ENCODE measurements at regions not wholly inside any gene's neighbourhood (a gene's known extent, or its start where the extent isn't known, plus 50 kb on each side); places are given as distances from the start of the nearest gene placed in this dataset.

DNA sequence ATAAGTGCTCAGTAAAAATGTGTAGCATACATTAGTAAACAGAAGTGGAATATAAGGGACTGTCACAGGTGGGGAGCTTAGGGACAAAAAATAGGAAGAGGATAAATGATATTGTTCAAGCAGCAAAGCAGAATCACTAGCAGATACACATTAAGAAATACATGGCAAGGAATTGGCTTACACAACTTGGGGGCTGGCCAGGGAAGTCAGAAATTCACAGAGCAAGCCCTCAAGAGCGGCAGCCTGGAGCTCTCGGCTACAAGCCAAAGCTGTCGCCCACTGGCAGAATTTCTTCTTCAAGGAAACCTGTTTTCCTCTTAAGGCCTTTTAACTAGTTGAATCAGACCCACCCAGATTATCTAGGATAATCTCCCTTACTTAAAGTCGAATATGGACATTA is 73.0 kb upstream of the SMIM23 start:
- Histone ChIP-seq H3K79me2 (ENCODE audit: insufficient read depth, low read depth, low read length) (no peaks in the 10 kb centered on the region), H3K4me3 (ENCODE audit: low read depth, low read length, poor library complexity, severe bottlenecking) (no peak overlapping the region), H3K36me3 (ENCODE audit: insufficient read depth, low read length) (no peaks in the 10 kb centered on the region), H3K27ac (ENCODE audit: low read depth, low read length, poor library complexity, severe bottlenecking) (no peak overlapping the region), H3K4me1 (ENCODE audit: insufficient read depth, low read length, poor library complexity, severe bottlenecking) (no peaks in the 10 kb centered on the region), H2AFZ (ENCODE audit: low read length) (no peak overlapping the region), H3K9me2 (ENCODE audit: insufficient read depth, low read length) (no peaks in the 10 kb centered on the region), H3K9me3 (ENCODE audit: low read length) (no peaks in the 10 kb centered on the region), H4K20me1 (ENCODE audit: insufficient read depth, low read length) (no peaks in the 10 kb centered on the region), H3K4me2 (ENCODE audit: low read length) (no peak overlapping the region)
- TF ChIP-seq EZH2phosphoT487 (IDR thresholded peaks at IDR 0.05; ENCODE audit: borderline replicate concordance, low read depth, low read length) = no peak
- TF ChIP-seq, protein P1, sequence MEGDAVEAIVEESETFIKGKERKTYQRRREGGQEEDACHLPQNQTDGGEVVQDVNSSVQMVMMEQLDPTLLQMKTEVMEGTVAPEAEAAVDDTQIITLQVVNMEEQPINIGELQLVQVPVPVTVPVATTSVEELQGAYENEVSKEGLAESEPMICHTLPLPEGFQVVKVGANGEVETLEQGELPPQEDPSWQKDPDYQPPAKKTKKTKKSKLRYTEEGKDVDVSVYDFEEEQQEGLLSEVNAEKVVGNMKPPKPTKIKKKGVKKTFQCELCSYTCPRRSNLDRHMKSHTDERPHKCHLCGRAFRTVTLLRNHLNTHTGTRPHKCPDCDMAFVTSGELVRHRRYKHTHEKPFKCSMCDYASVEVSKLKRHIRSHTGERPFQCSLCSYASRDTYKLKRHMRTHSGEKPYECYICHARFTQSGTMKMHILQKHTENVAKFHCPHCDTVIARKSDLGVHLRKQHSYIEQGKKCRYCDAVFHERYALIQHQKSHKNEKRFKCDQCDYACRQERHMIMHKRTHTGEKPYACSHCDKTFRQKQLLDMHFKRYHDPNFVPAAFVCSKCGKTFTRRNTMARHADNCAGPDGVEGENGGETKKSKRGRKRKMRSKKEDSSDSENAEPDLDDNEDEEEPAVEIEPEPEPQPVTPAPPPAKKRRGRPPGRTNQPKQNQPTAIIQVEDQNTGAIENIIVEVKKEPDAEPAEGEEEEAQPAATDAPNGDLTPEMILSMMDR (conservative IDR thresholded peaks at IDR 0.05; ENCODE audit: low read length) = no peak
- CTCF ChIA-PET (ENCODE audit: unreplicated experiment) = interaction anchor here (0.6 kb wide), 1 partner anchor 113 kb away, joined by 4 read pairs; no protein-coding TSS in a partner anchor
- POLR2A ChIA-PET = no interaction called here
- no peak for DNase-seq (ENCODE audit: low spot score)
- no TSS peak for BruUV-seq (replicated peaks)
- intact Hi-C loops (cut with micrococcal nuclease; ENCODE audit: unreplicated experiment) = no loop called here

DNA sequence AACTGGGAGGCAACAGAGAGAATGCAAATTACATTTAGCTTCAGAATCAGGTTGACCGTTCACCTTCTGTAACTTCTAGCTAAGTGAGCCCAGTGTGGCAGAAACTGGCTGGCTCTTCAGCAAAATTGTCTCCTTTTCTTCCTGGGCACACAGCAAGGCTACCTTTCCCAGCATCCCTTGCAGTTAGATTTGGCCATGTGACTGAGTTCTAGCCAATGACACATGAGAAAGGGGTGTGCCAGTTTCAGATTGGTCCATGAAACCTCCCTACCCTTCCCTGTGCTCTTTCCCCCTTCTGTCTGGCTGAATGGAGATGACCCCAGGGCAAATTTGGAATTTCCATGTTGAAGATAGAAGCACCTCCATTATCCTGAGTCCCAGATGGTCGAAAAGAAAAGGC is 72.5 kb upstream of the SMIM23 start:
- CTCF ChIA-PET (ENCODE audit: unreplicated experiment) = no interaction called here
- Histone ChIP-seq H2AFZ (ENCODE audit: low read length) (no peak overlapping the region), H3K4me3 (ENCODE audit: low read depth, low read length, poor library complexity, severe bottlenecking) (no peak overlapping the region), H3K9me2 (ENCODE audit: insufficient read depth, low read length) (no peaks in the 10 kb centered on the region), H3K9me3 (ENCODE audit: low read length) (no peaks in the 10 kb centered on the region), H3K79me2 (ENCODE audit: insufficient read depth, low read depth, low read length) (no peaks in the 10 kb centered on the region), H3K4me2 (ENCODE audit: low read length) (no peak overlapping the region), H3K27ac (ENCODE audit: low read depth, low read length, poor library complexity, severe bottlenecking) (no peak overlapping the region), H3K36me3 (ENCODE audit: insufficient read depth, low read length) (no peaks in the 10 kb centered on the region), H4K20me1 (ENCODE audit: insufficient read depth, low read length) (no peaks in the 10 kb centered on the region), H3K4me1 (ENCODE audit: insufficient read depth, low read length, poor library complexity, severe bottlenecking) (no peaks in the 10 kb centered on the region)
- POLR2A ChIA-PET = no interaction called here
- DNase-seq (ENCODE audit: low spot score) = no peak
- BruUV-seq (replicated peaks) = no TSS peak
- TF ChIP-seq EZH2phosphoT487 (IDR thresholded peaks at IDR 0.05; ENCODE audit: borderline replicate concordance, low read depth, low read length) = no peak
- TF ChIP-seq, protein P1 (conservative IDR thresholded peaks at IDR 0.05; ENCODE audit: low read length) = no peak
- intact Hi-C loops (cut with micrococcal nuclease; ENCODE audit: unreplicated experiment) = no loop called here

DNA sequence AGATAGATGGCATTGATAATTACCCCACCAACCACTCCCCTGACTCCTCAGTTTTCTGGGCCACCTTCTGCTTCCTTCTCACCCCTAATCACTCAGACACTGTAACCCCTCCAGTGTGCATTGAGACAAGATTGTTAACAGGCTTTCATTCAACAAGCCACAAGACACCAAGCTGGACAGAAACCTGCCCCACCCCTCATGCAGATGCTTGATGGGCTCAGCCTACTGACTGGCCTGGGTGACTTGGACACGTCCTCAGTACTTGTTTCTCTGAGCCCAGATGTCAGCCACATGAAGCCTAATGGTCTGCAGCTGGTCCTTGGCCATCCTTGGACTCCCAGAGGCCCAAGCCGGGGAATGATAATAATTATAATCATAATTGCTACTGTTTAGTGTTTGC is 71.4 kb upstream of the SMIM23 start:
- no peaks in the 10 kb centered on the region for H3K9me2 ChIP-seq (ENCODE audit: insufficient read depth, low read length)
- H3K4me1 ChIP-seq (ENCODE audit: insufficient read depth, low read length, poor library complexity, severe bottlenecking) = no peaks in the 10 kb centered on the region
- H2AFZ ChIP-seq (ENCODE audit: low read length) = no peak overlapping the region
- no peaks in the 10 kb centered on the region for H3K36me3 ChIP-seq (ENCODE audit: insufficient read depth, low read length)
- CTCF ChIA-PET (ENCODE audit: unreplicated experiment) = no interaction called here
- H3K27ac ChIP-seq (ENCODE audit: low read depth, low read length, poor library complexity, severe bottlenecking) = no peak overlapping the region
- intact Hi-C loops (cut with micrococcal nuclease; ENCODE audit: unreplicated experiment) = no loop called here
- no peak for DNase-seq (ENCODE audit: low spot score)
- no peaks in the 10 kb centered on the region for H3K79me2 ChIP-seq (ENCODE audit: insufficient read depth, low read depth, low read length)
- H4K20me1 ChIP-seq (ENCODE audit: insufficient read depth, low read length) = no peaks in the 10 kb centered on the region
- H3K4me3 ChIP-seq (ENCODE audit: low read depth, low read length, poor library complexity, severe bottlenecking) = no peak overlapping the region
- no peaks in the 10 kb centered on the region for H3K9me3 ChIP-seq (ENCODE audit: low read length)
- POLR2A ChIA-PET = no interaction called here
- TF ChIP-seq, protein P1 (conservative IDR thresholded peaks at IDR 0.05; ENCODE audit: low read length) = no peak
- no peak overlapping the region for H3K4me2 ChIP-seq (ENCODE audit: low read length)
- BruUV-seq (replicated peaks) = no TSS peak

All from OCI-LY7 (cell line).